NCI-H82 (cell line): ENCODE measurements at regions not wholly inside any gene's neighbourhood (a gene's known extent, or its start where the extent isn't known, plus 50 kb on each side); places are given as distances from the start of the nearest gene placed in this dataset.

Source experiments
- DNase-seq: peaks from one replicate; lab custom pipeline; 2025; lab: John Stamatoyannopoulos, UW

DNA sequence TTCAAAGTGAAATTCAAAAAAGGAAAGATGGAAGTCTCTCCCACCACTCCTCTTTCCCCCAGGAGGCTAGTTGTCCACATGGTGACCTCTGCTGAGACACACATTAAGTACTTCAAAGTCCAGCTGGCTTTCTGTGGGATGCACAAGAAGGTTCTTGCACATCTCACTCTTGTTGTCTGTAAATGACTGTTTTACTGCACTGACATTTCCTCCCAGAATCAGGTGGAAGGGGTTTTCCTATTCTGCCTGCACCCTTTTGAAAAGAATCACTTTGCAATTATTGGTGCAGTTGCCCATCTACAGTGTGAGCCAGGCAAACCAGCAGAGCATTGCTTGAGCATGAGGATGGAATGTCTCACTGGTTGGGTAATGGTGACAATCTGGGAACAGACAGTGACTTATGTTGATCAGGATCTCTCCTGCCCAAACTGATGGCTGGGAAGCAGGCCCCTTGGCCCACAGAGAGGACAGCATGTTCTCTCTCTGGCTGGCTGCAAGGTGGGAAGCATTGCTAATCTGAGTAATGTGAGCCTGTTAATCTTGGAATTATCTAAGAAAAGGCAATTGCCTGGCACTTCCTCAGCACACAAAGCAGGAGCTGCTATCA, 347.7 kb upstream of the SATB1 start:
- peak; percentile 55 for DNase-seq

DNA sequence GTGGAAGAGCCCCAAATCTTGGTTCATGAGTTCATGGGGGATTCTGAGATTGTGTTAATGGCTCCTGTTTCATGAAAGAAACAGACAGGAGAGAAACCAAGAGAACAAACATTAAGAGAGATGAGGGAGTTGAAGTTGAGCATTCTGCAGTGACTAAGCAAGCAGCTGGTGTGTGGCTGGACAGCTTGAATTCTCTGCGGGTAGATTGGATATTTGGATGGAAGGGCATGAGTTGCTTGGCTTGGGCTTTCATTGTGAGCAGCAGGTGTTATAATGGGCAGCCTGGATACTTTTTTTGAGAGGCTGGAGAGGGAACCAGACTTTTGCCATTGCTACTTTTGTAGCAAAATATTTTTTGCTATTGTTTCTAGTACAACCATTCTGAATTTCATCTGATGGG, 346.8 kb upstream of the SATB1 start:
- DNase-seq: no peak

DNA sequence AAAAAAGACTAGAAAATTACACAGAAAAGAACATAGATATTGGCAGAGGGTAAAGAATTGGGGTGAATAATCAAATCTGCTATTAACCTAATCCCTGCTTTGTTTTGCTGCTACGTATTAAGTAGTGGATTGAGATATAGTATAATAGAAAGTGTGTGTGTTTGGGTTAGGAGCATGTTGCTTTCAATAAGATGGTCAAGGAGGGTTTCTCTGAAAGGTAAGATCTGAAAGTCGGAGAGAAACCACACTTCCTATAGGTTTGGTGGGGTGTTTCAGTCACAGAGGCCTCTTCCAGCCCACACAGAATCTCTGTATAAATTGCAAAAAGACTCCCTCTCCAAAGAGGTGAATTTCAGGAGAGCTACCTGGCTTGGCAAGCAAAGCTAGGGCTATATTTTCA, 345.7 kb upstream of the SATB1 start:
- no peak for DNase-seq

DNA sequence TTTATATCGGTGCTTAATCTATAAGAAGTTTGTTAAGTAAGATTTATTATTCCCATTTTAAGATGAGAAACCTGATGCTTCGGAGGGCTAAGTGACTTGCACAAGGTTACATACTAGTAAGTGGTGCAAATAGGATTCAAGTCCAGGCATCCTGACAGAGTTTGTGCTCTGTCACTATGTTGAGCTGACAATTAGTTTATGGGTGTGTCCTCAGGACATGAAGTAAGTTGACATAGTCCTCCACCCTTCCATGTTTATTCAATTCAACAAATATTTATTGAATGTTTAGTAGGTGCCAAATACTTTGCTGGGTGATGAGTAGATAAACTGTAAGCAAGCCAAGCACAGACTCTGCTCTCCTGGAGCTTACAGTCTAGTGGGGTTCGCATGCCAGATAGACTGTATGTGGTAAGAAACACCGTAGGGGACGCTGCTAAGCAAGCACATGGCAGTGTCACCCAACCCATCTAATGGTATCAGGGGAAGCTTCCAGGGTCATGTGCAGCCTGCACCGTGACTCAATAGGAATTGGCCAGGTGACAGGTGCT, 342.7 kb upstream of the SATB1 start:
- no peak for DNase-seq

DNA sequence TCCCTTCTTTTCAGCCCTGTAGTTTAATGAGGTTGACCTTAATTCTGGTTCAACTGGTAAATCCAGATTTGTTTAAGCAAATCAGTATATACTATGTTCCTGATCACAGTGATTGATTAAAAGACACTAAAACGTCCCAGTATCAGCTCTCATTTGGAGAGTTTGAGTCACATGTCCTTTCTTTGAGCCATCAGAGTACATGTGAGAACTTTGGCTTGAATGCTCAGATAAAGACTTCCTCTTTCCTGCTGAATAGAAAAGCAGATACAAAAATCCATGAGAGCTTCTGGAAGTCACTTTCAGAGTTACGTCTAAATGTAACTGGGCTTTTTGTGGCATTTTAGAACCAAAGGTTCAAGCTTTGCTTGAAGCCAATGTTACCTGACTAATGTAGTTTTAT, 341.8 kb upstream of the SATB1 start:
- DNase-seq: no peak

DNA sequence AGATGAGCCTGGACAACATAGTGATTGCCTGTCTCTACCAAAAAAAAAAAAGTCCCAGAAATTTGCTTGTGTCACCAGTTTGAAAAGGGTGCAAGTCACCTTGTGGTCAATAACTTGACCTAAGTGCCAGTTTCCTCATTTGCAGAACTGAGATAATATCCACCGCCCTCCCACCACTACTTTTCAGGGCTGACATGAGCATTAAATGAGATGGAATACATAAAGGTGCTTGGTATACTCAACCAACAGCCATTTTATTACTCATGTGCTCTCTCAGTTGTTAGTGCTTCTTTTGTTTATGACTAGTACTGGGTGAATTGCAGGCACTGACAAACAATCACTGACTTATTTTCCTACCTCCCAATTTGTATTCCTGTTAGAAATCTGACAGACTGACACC, 340.5 kb upstream of the SATB1 start:
- DNase-seq: no peak

DNA sequence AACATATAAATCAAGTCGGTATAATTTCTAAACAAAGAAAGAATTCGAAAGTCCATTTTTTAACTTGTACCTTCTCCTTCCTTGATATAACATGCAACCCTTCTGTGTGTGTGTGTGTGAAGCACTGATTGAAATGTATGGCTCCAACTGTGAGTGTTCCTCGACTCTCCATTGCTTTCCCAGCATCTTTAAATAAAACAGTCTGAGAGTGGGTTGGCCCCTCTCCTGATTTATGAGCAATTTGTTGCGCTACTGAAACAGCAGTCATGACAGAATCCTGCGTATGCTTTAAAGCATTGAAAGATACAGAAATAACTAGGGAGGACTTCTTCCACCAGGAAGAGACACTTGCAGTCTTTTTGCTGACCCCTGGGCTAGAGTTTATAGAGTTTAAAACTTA, 340.0 kb upstream of the SATB1 start:
- no peak for DNase-seq

DNA sequence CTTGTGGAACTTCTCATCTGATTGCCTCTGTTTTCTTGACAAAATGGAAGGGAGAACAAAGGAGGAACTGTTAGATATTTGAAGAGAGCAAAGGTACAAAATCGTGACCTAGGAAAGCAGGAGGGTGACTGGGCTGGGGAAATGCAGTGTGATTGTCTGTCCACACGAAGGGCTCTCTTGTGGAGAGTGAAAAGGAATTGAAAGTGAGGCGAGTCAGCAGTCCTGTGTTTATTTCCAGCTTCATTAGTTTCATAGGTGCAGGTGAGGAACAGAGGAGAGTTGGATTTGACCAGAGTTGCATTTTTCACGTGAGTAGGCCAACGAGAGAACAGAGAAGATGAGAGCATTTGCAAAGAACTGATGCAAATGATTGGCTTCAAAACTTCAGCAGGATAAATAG, 336.4 kb upstream of the SATB1 start:
- no peak for DNase-seq

DNA sequence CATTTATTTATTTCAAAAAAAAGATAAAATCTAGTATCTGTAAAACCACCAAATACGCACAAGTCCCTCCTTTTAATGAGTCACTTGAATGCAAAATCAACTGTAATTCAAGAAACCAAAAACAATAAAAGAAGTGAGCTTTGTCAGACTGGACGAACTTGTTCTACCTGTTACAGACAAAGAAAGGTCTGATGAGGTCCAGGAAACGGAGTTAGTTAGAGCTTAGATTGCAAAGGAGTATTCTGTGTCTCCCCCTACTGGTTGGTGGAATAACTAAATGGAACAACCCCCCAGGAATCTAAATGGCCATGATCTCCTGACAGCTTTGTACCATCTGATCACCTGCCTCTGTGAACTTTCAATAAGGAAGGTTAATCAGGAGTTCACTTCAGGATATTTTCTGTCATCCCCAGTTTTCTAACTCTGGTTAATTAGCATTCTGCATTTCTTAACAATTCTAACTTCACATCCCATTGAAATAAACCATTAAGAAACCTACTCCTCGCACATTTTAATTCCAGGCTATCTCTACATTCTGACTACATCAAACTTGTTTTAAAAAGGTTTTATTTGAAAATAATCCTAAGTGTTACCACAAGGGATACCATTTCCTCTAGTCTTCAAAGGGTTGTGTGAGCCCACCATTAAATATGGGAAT, 333.0 kb upstream of the SATB1 start:
- peak; percentile 76 for DNase-seq

DNA sequence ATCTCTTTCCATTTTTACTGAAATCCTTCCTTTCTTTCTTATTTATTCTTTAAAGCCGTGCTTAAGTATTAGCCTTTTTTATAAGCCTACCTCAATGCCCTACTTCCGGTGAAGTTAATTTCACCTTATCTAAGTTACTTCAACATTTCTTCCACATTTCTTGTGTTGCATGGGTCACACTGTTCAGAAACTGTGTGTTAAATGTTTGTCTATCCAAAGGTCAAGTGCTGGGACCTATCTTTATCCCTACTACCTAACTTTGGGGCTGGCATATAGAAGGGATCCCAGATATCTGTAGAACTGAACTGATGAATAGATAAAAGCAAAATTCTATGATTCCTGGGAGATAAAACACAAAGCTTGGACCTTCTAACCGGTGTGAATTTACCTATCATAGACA, 332.3 kb upstream of the SATB1 start:
- no peak for DNase-seq

DNA sequence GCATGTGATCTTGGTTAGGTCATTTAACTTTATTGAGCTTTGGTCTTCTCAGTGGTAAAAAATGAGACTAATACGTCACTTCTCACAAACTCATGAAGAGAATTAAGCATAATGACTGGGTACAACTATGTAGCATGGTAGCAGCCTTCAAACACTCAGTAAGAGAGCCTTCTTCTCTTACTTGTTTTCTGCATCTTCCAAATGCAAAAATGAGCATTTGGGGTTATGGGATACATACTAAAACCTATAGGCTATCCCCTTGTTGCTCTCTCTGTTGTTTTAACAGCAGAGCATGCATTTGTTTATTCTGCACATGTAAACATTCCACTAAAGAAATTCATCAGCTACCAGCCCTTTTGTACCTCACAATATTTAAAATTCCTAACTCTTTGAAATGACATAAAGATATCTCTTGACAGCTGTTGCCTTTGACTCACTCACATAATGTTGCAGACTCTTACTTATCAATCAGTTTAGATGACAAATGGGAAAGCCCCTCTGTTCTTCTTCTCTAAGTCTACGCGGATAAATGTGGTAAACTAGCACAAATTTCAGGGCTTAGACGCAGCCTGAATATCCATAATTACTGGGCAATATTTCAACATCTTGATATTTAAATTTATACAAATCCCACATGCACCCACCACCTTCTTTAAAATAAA, 327.3 kb upstream of the SATB1 start:
- no peak for DNase-seq

DNA sequence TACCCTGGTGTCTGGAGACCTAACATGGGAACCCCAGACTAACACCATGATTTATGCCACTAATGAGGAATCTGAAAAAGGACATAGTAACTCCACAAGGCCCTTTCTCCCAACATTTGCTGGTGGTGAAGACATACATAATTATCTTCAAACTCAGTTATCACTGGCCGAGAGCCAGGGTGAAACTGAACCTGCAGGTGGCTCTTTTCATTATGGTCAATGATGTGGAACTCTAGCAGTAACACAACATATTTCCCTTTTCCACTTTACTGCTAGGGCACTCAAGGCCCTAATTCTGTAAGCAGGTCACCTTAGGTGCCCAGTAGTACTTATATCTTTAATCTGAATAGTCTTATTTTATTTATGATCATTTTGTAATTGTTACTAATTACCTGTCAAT, 326.4 kb upstream of the SATB1 start:
- DNase-seq: no peak

DNA sequence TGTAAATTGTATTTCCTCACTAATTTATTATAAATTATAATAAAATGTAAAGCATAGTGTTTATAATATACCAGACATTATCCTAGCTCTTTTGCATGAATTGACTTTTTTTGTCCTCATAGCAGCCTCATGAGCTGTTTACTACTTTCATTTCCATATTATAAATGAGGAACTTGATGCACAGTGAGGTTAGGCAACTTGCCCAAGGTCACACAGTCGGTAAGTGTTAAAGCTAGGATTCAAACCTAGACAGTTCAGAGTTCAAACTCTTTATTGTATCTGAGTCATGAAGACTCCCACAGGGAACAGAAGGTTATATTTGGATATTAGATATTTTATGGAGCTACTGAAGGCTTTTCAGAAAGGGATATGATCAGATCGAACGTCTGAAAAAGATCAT, 322.2 kb upstream of the SATB1 start:
- no peak for DNase-seq

DNA sequence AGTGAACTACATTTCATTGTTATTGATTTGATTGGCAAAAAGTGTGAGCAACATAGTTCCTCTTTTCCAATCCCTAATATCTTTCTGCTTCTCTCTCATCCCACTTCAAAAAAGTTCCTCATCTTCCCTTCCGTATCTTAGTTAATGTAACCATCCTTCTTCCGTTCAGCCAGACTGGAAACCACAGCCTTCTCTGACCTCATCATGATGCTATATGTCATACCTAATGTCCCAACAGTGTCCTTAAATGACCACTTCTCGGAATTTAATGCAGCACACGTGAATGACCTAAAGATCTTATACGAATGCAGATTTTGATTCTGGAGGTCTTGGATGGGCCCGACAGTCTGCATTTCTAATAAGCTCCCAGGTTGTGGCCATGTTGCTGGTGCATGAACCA, 320.3 kb upstream of the SATB1 start:
- DNase-seq: no peak

DNA sequence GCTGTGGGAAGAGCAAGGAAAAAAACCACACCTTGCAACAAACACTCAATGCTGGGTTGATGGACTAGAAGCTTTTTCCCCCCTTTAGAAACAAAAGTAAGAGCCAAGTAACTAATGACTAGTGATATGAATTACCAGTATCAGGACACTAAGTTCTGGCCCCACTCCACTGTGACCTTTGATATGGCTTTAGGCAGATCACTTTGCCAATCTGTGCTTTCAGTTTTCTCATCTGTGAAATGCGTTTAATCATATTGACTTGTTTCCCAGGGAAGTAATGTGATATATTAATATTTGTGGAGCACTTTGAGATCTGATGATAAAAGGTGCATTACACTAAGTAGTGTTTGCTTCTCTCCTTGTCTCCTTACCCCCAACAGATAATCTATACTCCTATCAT, 319.3 kb upstream of the SATB1 start:
- no peak for DNase-seq

DNA sequence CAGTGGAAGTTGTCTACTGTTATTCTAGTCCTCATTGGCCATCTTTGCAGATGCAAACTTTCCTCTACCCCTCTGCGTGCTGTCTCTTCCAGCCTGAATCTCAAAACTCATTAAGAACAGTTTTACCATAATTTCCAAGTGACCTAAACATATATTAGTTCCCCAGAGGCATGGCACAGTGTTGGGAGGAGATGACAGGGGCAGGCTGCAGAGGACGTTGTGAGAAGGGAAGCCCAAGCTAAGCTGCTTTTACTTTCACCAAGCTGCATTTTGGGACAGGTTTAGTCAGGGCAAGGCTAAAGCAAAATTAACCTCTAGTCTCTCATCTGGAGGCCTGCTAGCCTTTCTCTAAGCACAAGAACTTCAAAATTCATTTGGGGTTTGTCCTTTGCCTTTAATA, 318.6 kb upstream of the SATB1 start:
- DNase-seq: no peak

DNA sequence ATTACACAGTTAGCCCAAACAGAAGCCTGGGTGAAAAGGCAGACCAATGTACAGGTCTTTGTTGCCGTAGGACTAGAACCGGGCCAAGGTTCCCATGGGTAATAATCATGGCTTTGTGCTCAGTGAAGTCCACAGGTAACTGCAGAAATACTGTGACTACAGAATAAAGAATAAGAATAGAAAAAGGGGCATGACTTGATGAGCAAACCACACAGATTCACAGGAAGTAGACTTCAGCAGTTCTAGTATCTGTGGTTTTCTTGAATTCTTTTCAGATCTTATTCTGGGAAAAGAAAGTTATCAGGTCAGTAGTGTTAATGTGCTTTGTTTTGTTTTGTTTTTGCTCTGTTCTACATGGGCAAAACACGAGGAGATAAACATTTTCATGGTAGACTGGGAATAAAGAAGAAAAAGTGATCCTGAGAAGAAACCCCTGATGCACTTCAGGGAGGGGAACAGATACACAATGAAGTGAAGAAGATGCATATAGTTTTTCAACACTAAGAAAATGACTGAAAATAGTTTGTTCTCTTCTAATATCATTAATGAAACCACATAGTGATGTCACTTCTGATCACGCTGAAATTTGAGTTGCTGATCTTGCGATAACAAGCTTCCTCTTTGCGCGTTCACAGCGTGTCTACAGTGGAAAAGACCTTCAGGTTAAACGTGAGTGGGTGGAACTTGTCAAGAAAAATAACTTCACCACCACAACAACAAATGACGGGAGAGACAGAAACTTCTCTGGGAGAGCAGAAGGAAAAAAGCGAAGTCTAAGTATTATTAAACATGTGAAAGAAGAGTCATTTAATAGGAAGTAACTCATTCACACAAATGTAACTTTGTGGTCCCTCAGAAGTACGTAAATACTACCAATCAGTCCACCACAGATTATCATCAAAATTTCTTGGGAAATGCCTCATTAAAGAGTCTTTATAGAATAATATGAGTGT, 315.8 kb upstream of the SATB1 start:
- DNase-seq: no peak

DNA sequence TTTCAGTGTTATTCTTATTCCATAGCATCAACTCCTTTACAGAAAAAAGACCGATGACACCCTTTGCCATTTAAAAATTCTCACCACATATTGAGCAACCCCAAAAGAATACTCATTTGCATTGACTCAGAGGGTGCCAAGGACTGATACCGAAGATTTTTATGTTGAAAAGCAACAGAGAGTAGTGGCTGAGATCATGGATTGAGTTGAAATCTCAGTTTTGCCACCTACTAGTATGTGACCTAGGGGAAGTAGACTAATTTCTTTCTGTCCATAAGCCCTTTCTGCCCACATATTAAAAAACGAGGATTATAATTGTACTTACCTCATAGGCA, 313.9 kb upstream of the SATB1 start:
- DNase-seq: no peak

DNA sequence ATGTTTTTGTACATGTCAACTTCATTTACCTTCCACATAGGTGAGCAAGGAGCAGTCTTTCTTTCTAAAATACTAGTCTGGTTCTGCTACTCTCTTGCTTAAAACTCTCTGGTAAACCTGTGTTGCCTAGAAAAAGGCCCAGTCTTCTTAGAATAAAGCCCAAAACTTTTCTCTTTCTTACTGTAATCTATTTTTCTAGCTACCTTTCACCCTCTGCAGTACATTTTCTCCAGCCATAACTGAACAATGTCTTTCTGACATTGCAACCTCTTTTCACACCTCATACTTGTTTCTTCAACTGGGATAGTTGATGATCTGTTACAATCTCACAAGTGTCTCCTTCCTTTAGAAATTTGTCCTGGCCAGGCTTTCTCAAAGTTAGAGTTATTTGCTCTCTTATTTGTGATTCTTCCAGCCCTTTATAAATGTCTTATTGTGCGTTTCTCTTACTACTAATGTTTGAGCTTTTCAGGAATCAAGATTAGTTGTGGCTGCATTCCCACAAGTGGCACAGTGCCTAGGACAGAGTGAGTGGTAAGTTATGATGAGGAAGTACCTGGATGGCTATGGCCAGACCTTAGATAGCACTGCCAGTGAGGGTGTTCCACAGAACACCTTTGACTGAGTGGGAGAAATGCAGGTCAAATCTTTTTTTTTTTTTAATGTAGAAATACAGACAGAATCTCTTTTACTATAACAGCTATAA, 313.4 kb upstream of the SATB1 start:
- no peak for DNase-seq

DNA sequence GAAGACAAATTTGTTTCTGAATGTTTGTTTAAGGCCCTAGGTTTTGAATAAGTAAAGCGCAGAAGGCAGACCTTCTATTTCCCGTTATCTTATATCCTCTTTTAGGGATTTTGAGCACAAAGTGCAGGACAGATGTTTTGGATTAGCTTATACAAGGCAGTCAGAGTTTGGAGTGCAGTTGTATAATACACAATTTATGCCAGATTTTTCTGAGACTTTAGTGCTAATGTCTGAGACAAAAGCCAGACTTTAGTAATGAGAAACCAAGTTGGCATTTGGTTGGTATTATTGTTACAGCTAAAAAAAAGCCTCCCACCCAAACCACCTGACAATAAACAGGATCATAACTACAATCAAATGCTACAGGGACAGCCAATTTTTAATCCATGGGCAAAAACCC, 309.9 kb upstream of the SATB1 start:
- DNase-seq: no peak

DNA sequence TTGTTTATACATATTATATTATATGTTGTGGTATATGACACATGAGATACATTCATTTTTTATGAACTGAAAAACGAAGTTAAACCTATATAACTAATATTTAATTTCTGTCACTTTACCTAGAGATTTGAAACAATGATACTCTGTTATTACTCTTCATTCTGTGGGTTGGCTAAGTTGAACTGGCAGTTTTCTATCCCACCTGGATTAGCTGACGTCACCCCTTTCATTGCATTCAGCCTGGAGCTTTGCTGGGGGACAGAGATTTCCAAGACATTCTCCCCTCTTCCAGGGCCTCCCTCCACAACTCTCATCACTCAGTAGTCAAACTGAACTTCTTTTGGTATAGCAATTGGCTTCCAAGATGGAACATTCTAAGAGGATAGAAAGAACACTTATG, 309.2 kb upstream of the SATB1 start:
- no peak for DNase-seq

DNA sequence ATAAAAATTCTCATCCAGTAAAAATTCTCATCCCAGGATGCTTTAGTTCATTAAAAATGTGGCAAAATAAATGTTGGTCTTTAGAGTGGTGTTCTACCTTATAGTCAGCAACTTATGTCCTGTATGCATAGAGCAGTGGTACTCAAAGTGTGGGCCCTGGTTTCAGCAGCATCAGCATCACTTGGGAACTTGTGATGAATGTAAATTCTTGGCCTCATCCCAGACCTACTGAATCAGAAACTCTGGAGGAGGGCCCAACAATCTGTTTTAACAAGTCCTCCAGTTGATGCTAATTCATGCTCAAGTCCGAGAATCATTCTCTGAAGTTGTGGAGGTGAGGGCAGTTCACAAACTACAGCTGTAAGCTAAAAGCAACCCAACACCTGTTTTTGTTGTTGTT, 307.3 kb upstream of the SATB1 start:
- no peak for DNase-seq
